ENCODE measurements at regions not wholly inside any gene's neighbourhood (a gene's known extent, or its start where the extent isn't known, plus 50 kb on each side); places are given as distances from the start of the nearest gene placed in this dataset.

DNA sequence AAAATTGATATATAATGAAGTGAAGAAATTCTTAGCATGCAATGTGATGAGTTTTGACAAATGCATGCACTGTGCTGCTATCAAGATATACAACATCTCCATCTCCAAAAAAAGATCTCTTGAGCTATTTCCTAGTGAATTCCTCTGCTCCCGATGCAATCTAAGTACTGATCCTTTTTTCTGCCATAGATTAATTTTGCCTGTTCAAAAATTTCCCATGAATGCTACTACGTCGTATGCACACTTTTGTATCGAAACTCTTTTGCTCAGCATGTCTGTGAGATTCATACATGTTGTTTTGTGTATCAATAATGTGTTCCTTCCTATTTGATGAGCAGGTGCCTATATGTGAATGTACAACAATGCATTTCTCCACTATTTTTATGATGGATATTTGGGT lies 647.4 kb downstream of the MTRR start:
- Mint-ChIP-seq H3K4me1 (peaks cover 14% of the 10 kb centered on the region), H3K4me3 (no peak overlapping the region), H3K36me3 (no peaks in the 10 kb centered on the region), H3K9me3 (peaks cover 19% of the 10 kb centered on the region), H3K27ac (no peak overlapping the region), H3K27me3 (ENCODE audit: low read depth) (no peaks in the 10 kb centered on the region)
- ChIA-PET POLR2A (no interaction called here), CTCF (no interaction called here)
- TF ChIP-seq, protein P1, sequence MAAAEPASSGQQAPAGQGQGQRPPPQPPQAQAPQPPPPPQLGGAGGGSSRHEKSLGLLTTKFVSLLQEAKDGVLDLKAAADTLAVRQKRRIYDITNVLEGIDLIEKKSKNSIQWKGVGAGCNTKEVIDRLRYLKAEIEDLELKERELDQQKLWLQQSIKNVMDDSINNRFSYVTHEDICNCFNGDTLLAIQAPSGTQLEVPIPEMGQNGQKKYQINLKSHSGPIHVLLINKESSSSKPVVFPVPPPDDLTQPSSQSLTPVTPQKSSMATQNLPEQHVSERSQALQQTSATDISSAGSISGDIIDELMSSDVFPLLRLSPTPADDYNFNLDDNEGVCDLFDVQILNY (CRISPR knock-in tag; IDR thresholded peaks at IDR 0.05) = no peak
- TF ChIP-seq, protein P2, sequence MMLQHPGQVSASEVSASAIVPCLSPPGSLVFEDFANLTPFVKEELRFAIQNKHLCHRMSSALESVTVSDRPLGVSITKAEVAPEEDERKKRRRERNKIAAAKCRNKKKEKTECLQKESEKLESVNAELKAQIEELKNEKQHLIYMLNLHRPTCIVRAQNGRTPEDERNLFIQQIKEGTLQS (CRISPR knock-in tag; conservative IDR thresholded peaks at IDR 0.05) = no peak
- TF ChIP-seq ZNF232 (CRISPR knock-in tag; IDR thresholded peaks at IDR 0.05) (no peak), ZNF219 (CRISPR knock-in tag; IDR thresholded peaks at IDR 0.05; ENCODE audit: borderline replicate concordance) (no peak), ATF1 (CRISPR knock-in tag; IDR thresholded peaks at IDR 0.05) (no peak), MYBL2 (CRISPR knock-in tag; IDR thresholded peaks at IDR 0.05) (no peak), OVOL2 (CRISPR knock-in tag; IDR thresholded peaks at IDR 0.05; ENCODE audit: borderline replicate concordance) (no peak), ZNF396 (CRISPR knock-in tag; IDR thresholded peaks at IDR 0.05; ENCODE audit: borderline replicate concordance) (no peak)
- TF ChIP-seq, protein P3, sequence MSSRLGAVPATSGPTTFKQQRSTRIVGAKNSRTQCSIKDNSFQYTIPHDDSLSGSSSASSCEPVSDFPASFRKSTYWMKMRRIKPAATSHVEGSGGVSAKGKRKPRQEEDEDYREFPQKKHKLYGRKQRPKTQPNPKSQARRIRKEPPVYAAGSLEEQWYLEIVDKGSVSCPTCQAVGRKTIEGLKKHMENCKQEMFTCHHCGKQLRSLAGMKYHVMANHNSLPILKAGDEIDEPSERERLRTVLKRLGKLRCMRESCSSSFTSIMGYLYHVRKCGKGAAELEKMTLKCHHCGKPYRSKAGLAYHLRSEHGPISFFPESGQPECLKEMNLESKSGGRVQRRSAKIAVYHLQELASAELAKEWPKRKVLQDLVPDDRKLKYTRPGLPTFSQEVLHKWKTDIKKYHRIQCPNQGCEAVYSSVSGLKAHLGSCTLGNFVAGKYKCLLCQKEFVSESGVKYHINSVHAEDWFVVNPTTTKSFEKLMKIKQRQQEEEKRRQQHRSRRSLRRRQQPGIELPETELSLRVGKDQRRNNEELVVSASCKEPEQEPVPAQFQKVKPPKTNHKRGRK (CRISPR knock-in tag; IDR thresholded peaks at IDR 0.05; ENCODE audit: borderline replicate concordance) = no peak
- TF ChIP-seq, protein P4, sequence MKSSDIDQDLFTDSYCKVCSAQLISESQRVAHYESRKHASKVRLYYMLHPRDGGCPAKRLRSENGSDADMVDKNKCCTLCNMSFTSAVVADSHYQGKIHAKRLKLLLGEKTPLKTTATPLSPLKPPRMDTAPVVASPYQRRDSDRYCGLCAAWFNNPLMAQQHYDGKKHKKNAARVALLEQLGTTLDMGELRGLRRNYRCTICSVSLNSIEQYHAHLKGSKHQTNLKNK (CRISPR knock-in tag; IDR thresholded peaks at IDR 0.05) = no peak
- TF ChIP-seq, protein P5, sequence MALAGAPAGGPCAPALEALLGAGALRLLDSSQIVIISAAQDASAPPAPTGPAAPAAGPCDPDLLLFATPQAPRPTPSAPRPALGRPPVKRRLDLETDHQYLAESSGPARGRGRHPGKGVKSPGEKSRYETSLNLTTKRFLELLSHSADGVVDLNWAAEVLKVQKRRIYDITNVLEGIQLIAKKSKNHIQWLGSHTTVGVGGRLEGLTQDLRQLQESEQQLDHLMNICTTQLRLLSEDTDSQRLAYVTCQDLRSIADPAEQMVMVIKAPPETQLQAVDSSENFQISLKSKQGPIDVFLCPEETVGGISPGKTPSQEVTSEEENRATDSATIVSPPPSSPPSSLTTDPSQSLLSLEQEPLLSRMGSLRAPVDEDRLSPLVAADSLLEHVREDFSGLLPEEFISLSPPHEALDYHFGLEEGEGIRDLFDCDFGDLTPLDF (CRISPR knock-in tag; IDR thresholded peaks at IDR 0.05) = no peak
- ATAC-seq = no peak
- no peak for DNase-seq (ENCODE audit: low spot score)

DNA sequence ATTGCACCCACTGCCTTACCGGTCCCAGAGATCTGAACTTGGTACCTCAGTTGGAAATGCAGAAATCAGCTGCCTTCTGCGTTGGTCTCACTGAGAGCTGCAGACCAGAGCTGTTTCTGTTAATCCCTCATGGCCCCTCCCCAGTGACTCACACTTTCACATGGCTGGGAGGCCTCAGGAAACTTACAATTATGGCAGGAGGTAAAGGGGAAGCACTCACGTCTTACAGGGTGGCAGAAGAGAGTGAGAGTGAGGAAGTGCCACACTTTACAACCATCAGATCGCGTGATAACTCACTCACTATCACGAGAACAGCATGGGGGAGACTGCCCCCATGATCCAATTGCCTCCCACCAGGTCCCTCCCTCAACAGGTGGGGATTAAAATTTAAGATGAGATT lies 648.5 kb downstream of the MTRR start:
- peaks cover 19% of the 10 kb centered on the region for H3K9me3 Mint-ChIP-seq
- no peaks in the 10 kb centered on the region for H3K27me3 Mint-ChIP-seq (ENCODE audit: low read depth)
- H3K27ac Mint-ChIP-seq = no peak overlapping the region
- DNase-seq (ENCODE audit: low spot score) (no peak), ATAC-seq (no peak; the same call in 1 of the 2 replicates)
- TF ChIP-seq, protein P1 (CRISPR knock-in tag; IDR thresholded peaks at IDR 0.05) = no peak
- TF ChIP-seq JUN (CRISPR knock-in tag; IDR thresholded peaks at IDR 0.05) = no peak
- TF ChIP-seq ZNF416 (CRISPR knock-in tag; IDR thresholded peaks at IDR 0.05) = no peak
- TF ChIP-seq ZBTB21 (CRISPR knock-in tag; IDR thresholded peaks at IDR 0.05; ENCODE audit: borderline replicate concordance) = no peak
- TF ChIP-seq CREB1 (CRISPR knock-in tag; IDR thresholded peaks at IDR 0.05) = no peak
- TF ChIP-seq, protein P6, sequence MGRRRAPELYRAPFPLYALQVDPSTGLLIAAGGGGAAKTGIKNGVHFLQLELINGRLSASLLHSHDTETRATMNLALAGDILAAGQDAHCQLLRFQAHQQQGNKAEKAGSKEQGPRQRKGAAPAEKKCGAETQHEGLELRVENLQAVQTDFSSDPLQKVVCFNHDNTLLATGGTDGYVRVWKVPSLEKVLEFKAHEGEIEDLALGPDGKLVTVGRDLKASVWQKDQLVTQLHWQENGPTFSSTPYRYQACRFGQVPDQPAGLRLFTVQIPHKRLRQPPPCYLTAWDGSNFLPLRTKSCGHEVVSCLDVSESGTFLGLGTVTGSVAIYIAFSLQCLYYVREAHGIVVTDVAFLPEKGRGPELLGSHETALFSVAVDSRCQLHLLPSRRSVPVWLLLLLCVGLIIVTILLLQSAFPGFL (CRISPR knock-in tag; IDR thresholded peaks at IDR 0.05; ENCODE audit: borderline replicate concordance) = no peak
- no peak for TF ChIP-seq ATF1 (CRISPR knock-in tag; IDR thresholded peaks at IDR 0.05)
- no peak for TF ChIP-seq ZNF263 (CRISPR knock-in tag; IDR thresholded peaks at IDR 0.05; ENCODE audit: low read depth)
- TF ChIP-seq, protein P2 (CRISPR knock-in tag; conservative IDR thresholded peaks at IDR 0.05) = no peak
- TF ChIP-seq, protein P3 (CRISPR knock-in tag; IDR thresholded peaks at IDR 0.05; ENCODE audit: borderline replicate concordance) = no peak
- no peak for TF ChIP-seq NR3C1 (CRISPR knock-in tag; conservative IDR thresholded peaks at IDR 0.05; ENCODE audit: low read depth)
- TF ChIP-seq NFE2L1 (CRISPR knock-in tag; IDR thresholded peaks at IDR 0.05) = no peak
- H3K4me3 Mint-ChIP-seq = no peak overlapping the region
- no peaks in the 10 kb centered on the region for H3K36me3 Mint-ChIP-seq
- ChIA-PET CTCF (no interaction called here), POLR2A (interaction anchor here (0.9 kb wide), 1 partner anchor 18 kb away, joined by 3 read pairs; no protein-coding TSS in a partner anchor)
- peaks cover 23% of the 10 kb centered on the region for H3K4me1 Mint-ChIP-seq
